IMR-90 (cell line): ENCODE measurements at regions not wholly inside any gene's neighbourhood (a gene's known extent, or its start where the extent isn't known, plus 50 kb on each side); places are given as distances from the start of the nearest gene placed in this dataset.

ENCODE experiments used
- ATAC-seq: fragments of 200-7000 bp; cut with Tn5 transposase; 2 replicates; pipeline ENCODE4 v1.9.1; 2020; ENCODE audit warnings: low read depth, mild to moderate bottlenecking, moderate library complexity
- BruUV-seq: library from RNA; stranded (reverse); fragments of 400-500 nt; replicated peaks from 2 replicates; lab custom pipeline; 2021; lab: Mats Ljungman, UMichigan
- CTCF ChIA-PET: fragments of 300-600 bp; formaldehyde crosslinking; extraction: SDS; loops from one replicate; lab custom pipeline; 2021; ENCODE audit warnings: antibody characterized with exemption; lab: Yijun Ruan, JAX
- POLR2A ChIA-PET: fragments of 300-600 bp; sonication (Branson Sonifier 250); formaldehyde crosslinking; loops from one replicate; lab custom pipeline; 2022; ENCODE audit warnings: antibody characterized with exemption; ENCODE audit not compliant: unreplicated experiment; lab: Charles Lee
- DNase-seq: peaks from one replicate; pipeline ENCODE4 v3.0.0; 2013
- H2AFZ ChIP-seq: replicated peaks from 2 replicates; pipeline ENCODE3; 2013; ENCODE audit warnings: low read length, mild to moderate bottlenecking; ENCODE audit not compliant: poor library complexity
- H2AK5ac ChIP-seq: 2 replicates; pipeline ENCODE4 v1.6.1; 2013; ENCODE audit warnings: low read depth, low read length, inconsistent platforms
- H2AK9ac ChIP-seq: replicated peaks from 2 replicates; pipeline ENCODE3; 2013; ENCODE audit warnings: mild to moderate bottlenecking, low read depth, low read length, moderate library complexity; ENCODE audit not compliant: poor library complexity
- H2BK120ac ChIP-seq: 2 replicates; pipeline ENCODE4 v1.6.1; 2013; ENCODE audit warnings: low read depth, low read length, inconsistent platforms
- H2BK15ac ChIP-seq: 3 replicates; pipeline ENCODE4 v1.6.1; 2013; ENCODE audit warnings: low read depth, low read length, inconsistent platforms
- H2BK20ac ChIP-seq: 2 replicates; pipeline ENCODE4 v1.6.1; 2013; ENCODE audit warnings: low read depth, mild to moderate bottlenecking, inconsistent platforms, low read length, moderate library complexity
- H2BK5ac ChIP-seq: 2 replicates; pipeline ENCODE4 v1.6.1; 2013; ENCODE audit warnings: mild to moderate bottlenecking, low read depth, low read length, inconsistent platforms; ENCODE audit not compliant: poor library complexity, severe bottlenecking
- H3K14ac ChIP-seq: replicated peaks from 2 replicates; pipeline ENCODE4 v1.6.1; 2013; ENCODE audit warnings: low read depth, low read length, inconsistent platforms
- H3K18ac ChIP-seq: 2 replicates; pipeline ENCODE4 v1.6.1; 2013; ENCODE audit warnings: low read depth, low read length, control low read depth
- H3K23ac ChIP-seq: 2 replicates; pipeline ENCODE4 v1.6.1; 2013; ENCODE audit warnings: low read depth, low read length, inconsistent platforms
- H3K27ac ChIP-seq: 2 replicates; pipeline ENCODE4 v1.5.1; 2013; ENCODE audit warnings: mild to moderate bottlenecking, control low read depth, low read length; ENCODE audit not compliant: insufficient read depth
- H3K27me3 ChIP-seq: 2 replicates; pipeline ENCODE4 v1.6.1; 2013; ENCODE audit warnings: low read length; ENCODE audit not compliant: control insufficient read depth, insufficient read depth
- H3K36me3 ChIP-seq: 2 replicates; pipeline ENCODE4 v1.6.1; 2013; ENCODE audit warnings: low read length, mixed read lengths; ENCODE audit not compliant: control insufficient read depth, insufficient read depth
- H3K4ac ChIP-seq: 2 replicates; pipeline ENCODE4 v1.6.1; 2013; ENCODE audit warnings: low read depth, low read length, inconsistent platforms
- H3K4me1 ChIP-seq: 2 replicates; pipeline ENCODE4 v1.6.1; 2013; ENCODE audit warnings: low read length, mixed read lengths; ENCODE audit not compliant: control insufficient read depth, insufficient read depth
- H3K4me2 ChIP-seq: 2 replicates; pipeline ENCODE4 v1.6.1; 2013; ENCODE audit warnings: low read depth, mild to moderate bottlenecking, control low read depth, low read length, moderate library complexity
- H3K4me3 ChIP-seq: 2 replicates; pipeline ENCODE4 v1.5.1; 2013; ENCODE audit warnings: low read depth, mild to moderate bottlenecking, control low read depth, low read length, moderate library complexity; ENCODE audit not compliant: insufficient read depth
- H3K56ac ChIP-seq: 2 replicates; pipeline ENCODE4 v1.6.1; 2013; ENCODE audit warnings: low read length, inconsistent platforms; ENCODE audit not compliant: insufficient read depth; ENCODE audit errors: extremely low read depth
- H3K79me1 ChIP-seq, 2 experiments: 2 replicates each; pipeline ENCODE4 v1.6.1; 2013; ENCODE audit warnings: low read length in 2 of 2, inconsistent platforms in 1 of 2, low read depth in 1 of 2
- H3K9ac ChIP-seq: 2 replicates; pipeline ENCODE4 v1.6.1; 2013; ENCODE audit warnings: low read depth, low read length, control low read depth
- H3K9me1 ChIP-seq: 2 replicates; pipeline ENCODE4 v1.6.1; 2013; ENCODE audit warnings: low read length, inconsistent platforms; ENCODE audit not compliant: insufficient read depth
- H3K9me3 ChIP-seq: 2 replicates; pipeline ENCODE4 v1.6.1; 2013; ENCODE audit warnings: low read length; ENCODE audit not compliant: control insufficient read depth, insufficient read depth
- H4K20me1 ChIP-seq: 2 replicates; pipeline ENCODE4 v1.6.1; 2013; ENCODE audit warnings: low read length, inconsistent platforms; ENCODE audit not compliant: insufficient read depth
- H4K5ac ChIP-seq: 2 replicates; pipeline ENCODE4 v1.6.1; 2013; ENCODE audit warnings: mild to moderate bottlenecking, low read depth, low read length, control low read depth
- H4K8ac ChIP-seq, 2 experiments: 2 replicates each; pipeline ENCODE4 v1.6.1; 2013; ENCODE audit warnings: low read depth in 2 of 2, low read length in 2 of 2, control low read depth in 1 of 2, inconsistent platforms in 1 of 2
- H4K91ac ChIP-seq: 2 replicates; pipeline ENCODE4 v1.6.1; 2013; ENCODE audit warnings: low read depth, low read length, inconsistent platforms; ENCODE audit not compliant: insufficient read depth
- BHLHE40 ChIP-seq: fragments of 150-350 bp; IDR thresholded peaks from 2 replicates; pipeline ENCODE4 v1.6.1; 2016; ENCODE audit warnings: mild to moderate bottlenecking, low read depth, low read length
- CEBPB ChIP-seq: IDR thresholded peaks from 2 replicates; pipeline ENCODE4 v1.6.1; 2012; ENCODE audit warnings: low read depth, low read length, improper control_type of control experiment
- CHD1 ChIP-seq: IDR thresholded peaks from 2 replicates; pipeline ENCODE4 v1.6.1; 2012; ENCODE audit warnings: low read depth, low read length, improper control_type of control experiment
- MAFK ChIP-seq: IDR thresholded peaks from 2 replicates; pipeline ENCODE4 v1.6.1; 2012; ENCODE audit warnings: low read depth, low read length, improper control_type of control experiment
- MAZ ChIP-seq: IDR thresholded peaks from 2 replicates; pipeline ENCODE4 v1.6.1; 2012; ENCODE audit warnings: low read depth, mild to moderate bottlenecking, low read length, improper control_type of control experiment, moderate library complexity, borderline replicate concordance
- MXI1 ChIP-seq: IDR thresholded peaks from 2 replicates; pipeline ENCODE4 v1.6.1; 2012; ENCODE audit warnings: low read depth, mild to moderate bottlenecking, low read length, moderate library complexity, borderline replicate concordance
- WGBS, 2 experiments: methylation state at CpG; one replicate each; pipeline versions ENCODE4 v1.1.5 to v1.1.7; 2013; ENCODE audit warnings: missing lambda C conversion rate in 2 of 2; ENCODE audit not compliant: insufficient read length in 1 of 2; ENCODE audit errors: extremely low coverage in 2 of 2; 5-methylcytosine and 5-hydroxymethylcytosine counted together
- dilution Hi-C: fragments of 300-500 bp; cut with HindIII; formaldehyde crosslinking; loops from one replicate; pipeline ENCODE4 v1.14.3; 2018; ENCODE audit warnings: low sequenced_read_pairs; ENCODE audit not compliant: unreplicated experiment
- in situ Hi-C: fragments of 300-500 bp; cut with MboI; formaldehyde crosslinking; loops from 3 replicates; pipeline ENCODE4 v1.14.3; 2019; ENCODE audit warnings: low sequenced_read_pairs, inconsistent platforms, mixed read lengths
- intact Hi-C: fragments of 100-400 bp; cut with micrococcal nuclease; formaldehyde crosslinking; loops from 2 replicates; pipeline ENCODE4 v1.10.0; 2022

DNA sequence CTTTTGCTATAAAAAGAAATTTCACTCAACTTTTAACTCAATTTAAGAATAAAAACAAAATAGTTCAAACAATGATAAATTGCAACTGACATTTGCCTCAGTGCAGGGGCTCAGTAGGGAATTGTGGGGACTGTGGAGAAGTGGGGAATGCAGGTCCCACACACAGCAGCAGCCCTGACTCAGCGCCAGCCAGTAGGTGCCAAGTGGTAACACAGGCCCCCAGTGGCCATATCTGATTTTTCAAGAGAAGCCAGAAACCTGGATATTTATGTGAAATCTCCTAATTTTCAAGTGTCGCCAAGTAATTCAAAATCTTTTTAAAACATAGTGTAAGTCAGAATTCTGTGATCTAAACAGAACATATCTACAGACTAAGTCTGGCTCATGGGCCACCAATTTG lies 186.3 kb downstream of the EN1 start:
- Histone ChIP-seq H3K18ac (no peak overlapping the region), H2AK9ac (no peak overlapping the region), H3K23ac (no peak overlapping the region), H4K91ac (no peak overlapping the region), H2AFZ (no peak overlapping the region), H3K4ac (no peak overlapping the region), H3K9ac (no peak overlapping the region), H2BK15ac (no peak overlapping the region), H2BK20ac (no peak overlapping the region), H3K9me3 (no peaks in the 10 kb centered on the region), H3K79me1 (no peaks in the 10 kb centered on the region), H3K4me2 (no peak overlapping the region), H3K36me3 (no peaks in the 10 kb centered on the region), H2BK5ac (no peak overlapping the region), H3K56ac (no peak overlapping the region), H2BK120ac (no peak overlapping the region), H3K4me3 (no peak overlapping the region), H3K9me1 (no peaks in the 10 kb centered on the region), H4K20me1 (no peaks in the 10 kb centered on the region), H4K5ac (no peak overlapping the region), H2AK5ac (no peak overlapping the region), H3K4me1 (no peaks in the 10 kb centered on the region), H3K27me3 (peaks cover 1% of the 10 kb centered on the region; the same call in 1 of the 2 replicates), H3K27ac (no peak overlapping the region), H3K14ac (no peak overlapping the region), H4K8ac (no peak overlapping the region)
- intact Hi-C loops: no loop called here
- TF ChIP-seq MAFK: no peak
- TF ChIP-seq MXI1: no peak
- TF ChIP-seq CEBPB: no peak
- no peak for TF ChIP-seq BHLHE40
- no peak for TF ChIP-seq CHD1
- TF ChIP-seq MAZ: no peak
- ChIA-PET CTCF (interaction anchor here (0.7 kb wide), 1 partner anchor 31 kb away, joined by 9 read pairs; no protein-coding TSS in a partner anchor), POLR2A (no interaction called here)
- dilution Hi-C loops: no loop called here
- BruUV-seq: no TSS peak
- ATAC-seq (no peak), DNase-seq (no peak)
- no CpG with 5 or more reads among the region's 2 CpGs for WGBS, 2 experiments
- in situ Hi-C loops: no loop called here
